Parathyroid adenoma (tissue), 2 donors: ENCODE measurements at regions not wholly inside any gene's neighbourhood (a gene's known extent, or its start where the extent isn't known, plus 50 kb on each side); places are given as distances from the start of the nearest gene placed in this dataset.
A peak's percentile ranks its signal among the peaks of the same experiment; 100 is the strongest.

ENCODE experiments used
- H2AFZ ChIP-seq: fragments of 300-600 bp; sonication (generic); one replicate; pipeline ENCODE4 v1.7.0; 2017; ENCODE audit warnings: antibody characterized with exemption, mild to moderate bottlenecking
- H3K27ac ChIP-seq: fragments of 300-600 bp; sonication (generic); one replicate; pipeline ENCODE4 v1.7.0; 2017
- H3K27me3 ChIP-seq: fragments of 300-600 bp; sonication (generic); one replicate; pipeline ENCODE4 v1.7.0; 2017; ENCODE audit warnings: low read length; ENCODE audit not compliant: control insufficient read depth, insufficient read depth
- H3K36me3 ChIP-seq: fragments of 300-600 bp; sonication (generic); one replicate; pipeline ENCODE4 v1.7.0; 2017; ENCODE audit warnings: low read length; ENCODE audit not compliant: control insufficient read depth, insufficient read depth
- H3K4me1 ChIP-seq: fragments of 300-600 bp; sonication (generic); one replicate; pipeline ENCODE4 v1.7.0; 2017; ENCODE audit warnings: control low read depth
- H3K4me2 ChIP-seq: fragments of 300-600 bp; sonication (generic); one replicate; pipeline ENCODE4 v1.7.0; 2017; ENCODE audit warnings: low read length
- H3K4me3 ChIP-seq: fragments of 300-600 bp; sonication (generic); one replicate; pipeline ENCODE4 v1.7.0; 2017; ENCODE audit warnings: low read depth, low read length
- H3K79me2 ChIP-seq: fragments of 300-600 bp; sonication (generic); one replicate; pipeline ENCODE4 v1.7.0; 2017; ENCODE audit warnings: control low read depth
- H3K9ac ChIP-seq: fragments of 300-600 bp; sonication (generic); one replicate; pipeline ENCODE4 v1.7.0; 2017; ENCODE audit warnings: mild to moderate bottlenecking
- H3K9me3 ChIP-seq: fragments of 300-600 bp; sonication (generic); one replicate; pipeline ENCODE4 v1.7.0; 2017; ENCODE audit warnings: low read length; ENCODE audit not compliant: control insufficient read depth
- CTCF ChIP-seq: fragments of 300-600 bp; sonication (generic); IDR thresholded peaks from one replicate; pipeline ENCODE4 v1.7.0; 2017; ENCODE audit warnings: antibody characterized with exemption, mild to moderate bottlenecking
- donor health status: primary hyperparathyroidism.

GRCh38 chr6:95856876-95857364 is 158.9 kb upstream of the FUT9 start:
- Histone ChIP-seq H3K4me3 (no peak overlapping the region), H3K4me1 (no peaks in the 10 kb centered on the region), H3K79me2 (no peaks in the 10 kb centered on the region), H3K27me3 (no peaks in the 10 kb centered on the region), H3K27ac (no peak overlapping the region), H2AFZ (no peak overlapping the region), H3K4me2 (no peak overlapping the region), H3K9me3 (no peaks in the 10 kb centered on the region), H3K36me3 (no peaks in the 10 kb centered on the region), H3K9ac (no peak overlapping the region)
- TF ChIP-seq CTCF = no peak

- Histone ChIP-seq H3K27me3 (no peaks in the 10 kb centered on the region), H2AFZ (no peak overlapping the region), H3K79me2 (no peaks in the 10 kb centered on the region), H3K9ac (no peak overlapping the region), H3K4me2 (no peak overlapping the region), H3K9me3 (no peaks in the 10 kb centered on the region), H3K27ac (no peak overlapping the region), H3K4me3 (no peak overlapping the region), H3K36me3 (no peaks in the 10 kb centered on the region), H3K4me1 (no peaks in the 10 kb centered on the region)
- TF ChIP-seq CTCF = no peak
Measured at GRCh38 chr6:95865857-95866256, 149.9 kb upstream of the FUT9 start.

- H3K27ac ChIP-seq = no peak overlapping the region
- H3K9me3 ChIP-seq = no peaks in the 10 kb centered on the region
- peak; percentile 18 for TF ChIP-seq CTCF
- no peak overlapping the region for H3K4me2 ChIP-seq
- H3K4me1 ChIP-seq = no peaks in the 10 kb centered on the region
- H3K9ac ChIP-seq = no peak overlapping the region
- no peaks in the 10 kb centered on the region for H3K27me3 ChIP-seq
- H2AFZ ChIP-seq = no peak overlapping the region
- no peaks in the 10 kb centered on the region for H3K79me2 ChIP-seq
- H3K4me3 ChIP-seq = no peak overlapping the region
- no peaks in the 10 kb centered on the region for H3K36me3 ChIP-seq
Measured at GRCh38 chr6:95866732-95867131, 149.0 kb upstream of the FUT9 start.

- H3K79me2 ChIP-seq = no peaks in the 10 kb centered on the region
- no peaks in the 10 kb centered on the region for H3K27me3 ChIP-seq
- H3K36me3 ChIP-seq = no peaks in the 10 kb centered on the region
- no peak for TF ChIP-seq CTCF
- no peaks in the 10 kb centered on the region for H3K4me1 ChIP-seq
- H2AFZ ChIP-seq = no peak overlapping the region
- H3K4me2 ChIP-seq = no peak overlapping the region
- no peak overlapping the region for H3K4me3 ChIP-seq
- H3K27ac ChIP-seq = no peak overlapping the region
- H3K9ac ChIP-seq = no peak overlapping the region
- no peaks in the 10 kb centered on the region for H3K9me3 ChIP-seq
Measured at GRCh38 chr6:95867205-95867604, 148.6 kb upstream of the FUT9 start.

- Histone ChIP-seq H3K9me3 (no peaks in the 10 kb centered on the region), H3K4me3 (no peak overlapping the region), H3K27ac (no peak overlapping the region)
Measured at GRCh38 chr6:95877480-95877879, 138.3 kb upstream of the FUT9 start.

More at GRCh38 chr6:95877480-95877879, 138.3 kb upstream of the FUT9 start:
- TF ChIP-seq CTCF = no peak
- Histone ChIP-seq H3K4me2 (no peak overlapping the region), H2AFZ (no peak overlapping the region), H3K4me1 (no peaks in the 10 kb centered on the region), H3K79me2 (no peaks in the 10 kb centered on the region), H3K36me3 (no peaks in the 10 kb centered on the region), H3K27me3 (no peaks in the 10 kb centered on the region), H3K9ac (no peak overlapping the region)
